Esophagus muscularis mucosa (tissue), 3 donors: ENCODE measurements at regions not wholly inside any gene's neighbourhood (a gene's known extent, or its start where the extent isn't known, plus 50 kb on each side); places are given as distances from the start of the nearest gene placed in this dataset.

ENCODE experiments used
- POLR2A ChIP-seq: fragments of 450-650 bp; IDR thresholded peaks from one replicate; pipeline ENCODE4 v1.6.1; 2017; ENCODE audit warnings: antibody characterized with exemption, moderate library complexity, mild to moderate bottlenecking, low read depth
- TF ChIP-seq, protein P1 (sequence below), 3 experiments: fragments of 200-600 bp in 2 of 3; fragments of 450-650 bp in 1 of 3; sonication (generic) in 2 of 3; IDR thresholded peaks; one replicate each; pipeline ENCODE4 v1.5.1; 2017 to 2019; ENCODE audit warnings: antibody characterized with exemption in 3 of 3, mild to moderate bottlenecking in 2 of 3, moderate library complexity in 1 of 3

DNA sequence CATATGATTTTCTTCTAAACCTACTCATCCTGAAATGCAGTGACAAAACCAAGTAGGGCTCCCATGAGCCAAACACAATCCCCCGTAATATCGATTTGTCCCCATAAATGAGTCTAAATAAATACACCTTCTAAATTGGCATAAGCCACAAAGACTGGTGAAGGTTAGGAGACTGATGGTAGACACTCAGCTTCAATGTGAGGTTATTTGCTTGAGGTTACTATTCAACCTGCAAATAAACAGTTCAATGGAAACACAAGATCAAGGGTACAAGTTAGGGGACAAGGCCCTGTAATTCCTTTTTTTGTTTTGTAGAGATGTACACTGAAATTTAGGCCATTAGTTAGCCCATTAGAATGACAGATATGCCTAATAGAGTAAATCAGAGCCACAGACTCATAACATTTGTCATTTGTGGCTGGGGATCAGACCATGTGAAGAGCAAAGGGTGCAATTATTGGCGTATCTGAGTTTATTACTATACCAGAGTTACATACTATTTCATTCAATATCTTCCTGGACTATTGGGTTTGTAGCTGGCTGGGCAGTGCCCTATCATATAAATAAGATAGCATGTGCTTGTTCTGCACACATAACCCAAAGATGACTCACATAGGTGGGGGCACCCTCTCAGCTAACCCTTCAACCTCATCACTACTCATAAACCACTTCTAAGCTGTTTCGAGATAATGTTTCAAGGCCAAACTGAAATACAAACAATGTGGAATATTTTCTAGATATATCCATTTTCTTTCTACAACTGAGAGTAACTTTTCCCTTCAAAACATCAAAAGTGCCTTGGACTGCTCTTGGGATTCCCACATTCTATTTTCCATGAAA, 695.3 kb downstream of the KCNA4 start:
- TF ChIP-seq, protein P1, sequence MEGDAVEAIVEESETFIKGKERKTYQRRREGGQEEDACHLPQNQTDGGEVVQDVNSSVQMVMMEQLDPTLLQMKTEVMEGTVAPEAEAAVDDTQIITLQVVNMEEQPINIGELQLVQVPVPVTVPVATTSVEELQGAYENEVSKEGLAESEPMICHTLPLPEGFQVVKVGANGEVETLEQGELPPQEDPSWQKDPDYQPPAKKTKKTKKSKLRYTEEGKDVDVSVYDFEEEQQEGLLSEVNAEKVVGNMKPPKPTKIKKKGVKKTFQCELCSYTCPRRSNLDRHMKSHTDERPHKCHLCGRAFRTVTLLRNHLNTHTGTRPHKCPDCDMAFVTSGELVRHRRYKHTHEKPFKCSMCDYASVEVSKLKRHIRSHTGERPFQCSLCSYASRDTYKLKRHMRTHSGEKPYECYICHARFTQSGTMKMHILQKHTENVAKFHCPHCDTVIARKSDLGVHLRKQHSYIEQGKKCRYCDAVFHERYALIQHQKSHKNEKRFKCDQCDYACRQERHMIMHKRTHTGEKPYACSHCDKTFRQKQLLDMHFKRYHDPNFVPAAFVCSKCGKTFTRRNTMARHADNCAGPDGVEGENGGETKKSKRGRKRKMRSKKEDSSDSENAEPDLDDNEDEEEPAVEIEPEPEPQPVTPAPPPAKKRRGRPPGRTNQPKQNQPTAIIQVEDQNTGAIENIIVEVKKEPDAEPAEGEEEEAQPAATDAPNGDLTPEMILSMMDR (IDR thresholded peaks at IDR 0.05) = no peak
- no peak for TF ChIP-seq POLR2A
